Activated CD4-positive, alpha-beta T cell treated with anti-CD3 and anti-CD28 coated beads, Interleukin-2, Interleukin-4, amounts not matched to agents 100 ng/mL and 50 ng/mL, durations not matched to agents 16 hours and 8 hours (primary cell): ENCODE measurements at regions not wholly inside any gene's neighbourhood (a gene's known extent, or its start where the extent isn't known, plus 50 kb on each side); places are given as distances from the start of the nearest gene placed in this dataset.

ENCODE experiments used
- DNase-seq: peaks from one replicate; pipeline ENCODE4 v3.0.0-alpha.2; 2020; ENCODE audit warnings: low spot score

- DNase-seq: no peak
Observed at GRCh38 chr1:57492586-57493226, 68.8 kb upstream of the DAB1 start.

- DNase-seq: no peak
Observed at GRCh38 chr1:57489358-57490036, 65.6 kb upstream of the DAB1 start.

- DNase-seq: no peak
Observed at GRCh38 chr1:57485643-57486042, 61.8 kb upstream of the DAB1 start.

GRCh38 chr1:57483954-57484353 is 60.1 kb upstream of the DAB1 start:
- no peak for DNase-seq

- DNase-seq: no peak
Observed at GRCh38 chr1:57479471-57479870, 55.6 kb upstream of the DAB1 start.

- DNase-seq: no peak
Observed at GRCh38 chr1:57475366-57475765, 51.5 kb upstream of the DAB1 start.

GRCh38 chr1:57474137-57474750 is 50.4 kb upstream of the DAB1 start:
- DNase-seq: no peak
